Ascending aorta (tissue), 2 donors: ENCODE measurements at regions not wholly inside any gene's neighbourhood (a gene's known extent, or its start where the extent isn't known, plus 50 kb on each side); places are given as distances from the start of the nearest gene placed in this dataset.

Experiments
- DNase-seq, 2 donors: peaks; one replicate each; pipeline ENCODE4 v3.0.0-alpha.2; 2019; ENCODE audit warnings: low spot score in 2 of 2
- H3K27ac ChIP-seq, 2 donors: fragments of 200-600 bp; sonication (generic); one replicate each; pipeline ENCODE4 v1.5.1; 2016 to 2017; ENCODE audit warnings: mild to moderate bottlenecking in 1 of 2
- H3K27me3 ChIP-seq: fragments of 200-600 bp; sonication (generic); one replicate; pipeline ENCODE4 v1.5.1; 2017
- H3K36me3 ChIP-seq, 2 donors: fragments of 200-600 bp; sonication (generic); one replicate each; pipeline ENCODE4 v1.5.1; 2016
- H3K4me1 ChIP-seq, 2 donors: fragments of 200-600 bp; sonication (generic); one replicate each; pipeline ENCODE4 v1.5.1; 2016 to 2017; ENCODE audit warnings: mild to moderate bottlenecking in 1 of 2
- H3K4me3 ChIP-seq, 2 donors: fragments of 200-600 bp; sonication (generic); one replicate each; pipeline ENCODE4 v1.5.1; 2016 to 2017; ENCODE audit warnings: mild to moderate bottlenecking in 1 of 2
- H3K9me3 ChIP-seq, 2 donors: fragments of 200-600 bp; sonication (generic); one replicate each; pipeline ENCODE4 v1.5.1; 2016
- CTCF ChIP-seq, 3 experiments: fragments of 200-600 bp in 2 of 3; fragments of 450-650 bp in 1 of 3; sonication (generic) in 2 of 3; IDR thresholded peaks; one replicate each; pipeline ENCODE4 v1.5.1; 2016 to 2019; ENCODE audit warnings: antibody characterized with exemption in 3 of 3, mild to moderate bottlenecking in 1 of 3, moderate library complexity in 1 of 3
- intact Hi-C: fragments of 100-400 bp; cut with DNase I; formaldehyde crosslinking; loops from one replicate; pipeline ENCODE4 v1.15.1; 2023

GRCh38 chr11:70771099-70771885 lies 373.0 kb downstream of the CTTN start:
- intact Hi-C loops = no loop called here
- Histone ChIP-seq H3K9me3 (no peaks in the 10 kb centered on the region), H3K4me3 (no peak overlapping the region), H3K27ac (no peak overlapping the region), H3K4me1 (no peaks in the 10 kb centered on the region), H3K36me3 (no peaks in the 10 kb centered on the region), H3K27me3 (no peaks in the 10 kb centered on the region)
- no peak for TF ChIP-seq CTCF (IDR thresholded peaks at IDR 0.05)
- no peak for DNase-seq

- Histone ChIP-seq H3K9me3 (no peaks in the 10 kb centered on the region), H3K27ac (no peak overlapping the region), H3K36me3 (no peaks in the 10 kb centered on the region), H3K4me1 (no peaks in the 10 kb centered on the region), H3K4me3 (no peak overlapping the region), H3K27me3 (no peaks in the 10 kb centered on the region)
- DNase-seq = no peak
- no peak for TF ChIP-seq CTCF (IDR thresholded peaks at IDR 0.05)
- intact Hi-C loops = no loop called here
Measured at GRCh38 chr11:70772950-70773349, 374.6 kb downstream of the CTTN start.

- Histone ChIP-seq H3K4me1 (no peaks in the 10 kb centered on the region), H3K36me3 (no peaks in the 10 kb centered on the region), H3K9me3 (no peaks in the 10 kb centered on the region), H3K4me3 (no peak overlapping the region), H3K27me3 (no peaks in the 10 kb centered on the region), H3K27ac (no peak overlapping the region)
- no peak for DNase-seq
- intact Hi-C loops = no loop called here
- TF ChIP-seq CTCF (IDR thresholded peaks at IDR 0.05) = no peak
Measured at GRCh38 chr11:70775386-70776075, 377.2 kb downstream of the CTTN start.

- DNase-seq = no peak
- Histone ChIP-seq H3K9me3 (no peaks in the 10 kb centered on the region), H3K36me3 (no peaks in the 10 kb centered on the region)
Measured at GRCh38 chr11:70776914-70777532, 378.7 kb downstream of the CTTN start.

GRCh38 chr11:70778883-70779282 lies 380.6 kb downstream of the CTTN start:
- Histone ChIP-seq H3K4me3 (no peak overlapping the region), H3K36me3 (no peaks in the 10 kb centered on the region), H3K27me3 (no peaks in the 10 kb centered on the region), H3K27ac (no peak overlapping the region), H3K4me1 (no peaks in the 10 kb centered on the region), H3K9me3 (no peaks in the 10 kb centered on the region)
- TF ChIP-seq CTCF (IDR thresholded peaks at IDR 0.05) = no peak
- intact Hi-C loops = no loop called here
- DNase-seq = no peak

More at GRCh38 chr11:70776914-70777532, 378.7 kb downstream of the CTTN start:
- H3K4me1 ChIP-seq = no peaks in the 10 kb centered on the region
- no peaks in the 10 kb centered on the region for H3K27me3 ChIP-seq
- H3K27ac ChIP-seq = no peak overlapping the region
- intact Hi-C loops = no loop called here
- TF ChIP-seq CTCF (IDR thresholded peaks at IDR 0.05) = no peak
- H3K4me3 ChIP-seq = no peak overlapping the region
